NCI-H2107 treated with DMSO at 0.1 percent for 48 hours (cell line): ENCODE measurements at regions not wholly inside any gene's neighbourhood (a gene's known extent, or its start where the extent isn't known, plus 50 kb on each side); places are given as distances from the start of the nearest gene placed in this dataset.
"Not testable (repeated sequence)": the region's sequence is repeated elsewhere in the genome, so short reads cannot be mapped to it uniquely, and the experiment has no call there.

Experiments used
- DNase-seq: peaks from one replicate; lab custom pipeline; 2025; ENCODE audit not compliant: unreplicated experiment; lab: John Stamatoyannopoulos, UW

GRCh38 chr2:22037274-22037673 lies 913.5 kb downstream of the TDRD15 start:
- no peak for DNase-seq

GRCh38 chr2:22043784-22044183 lies 920.0 kb downstream of the TDRD15 start:
- DNase-seq = no peak

- no peak for DNase-seq
Observed at GRCh38 chr2:22055784-22056620, 932.2 kb downstream of the TDRD15 start.

DNA sequence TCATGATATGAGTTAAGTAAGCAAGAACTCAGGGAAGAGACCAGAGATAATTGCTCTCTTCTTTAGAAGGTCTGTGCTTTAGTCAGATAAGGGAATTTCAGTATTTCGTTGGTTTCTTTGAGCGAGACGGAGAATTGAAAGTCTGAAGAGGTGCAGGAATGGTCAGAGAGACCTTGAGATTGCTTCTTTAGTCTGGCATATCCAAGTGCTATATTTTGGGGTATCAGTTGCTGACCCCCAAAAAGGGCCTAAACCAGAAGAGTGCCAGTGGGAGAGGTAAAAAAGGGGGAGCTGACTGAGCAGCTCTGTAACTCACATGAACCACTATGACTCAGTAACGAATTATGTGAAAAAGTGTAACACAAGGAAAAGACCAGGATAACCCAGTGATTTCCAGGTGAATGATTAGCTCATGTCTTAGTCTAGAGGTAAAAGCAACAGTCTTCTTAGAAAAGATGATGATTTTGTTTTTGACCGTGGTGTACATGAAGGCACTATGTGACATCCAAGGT lies 932.9 kb downstream of the TDRD15 start:
- no peak for DNase-seq

DNA sequence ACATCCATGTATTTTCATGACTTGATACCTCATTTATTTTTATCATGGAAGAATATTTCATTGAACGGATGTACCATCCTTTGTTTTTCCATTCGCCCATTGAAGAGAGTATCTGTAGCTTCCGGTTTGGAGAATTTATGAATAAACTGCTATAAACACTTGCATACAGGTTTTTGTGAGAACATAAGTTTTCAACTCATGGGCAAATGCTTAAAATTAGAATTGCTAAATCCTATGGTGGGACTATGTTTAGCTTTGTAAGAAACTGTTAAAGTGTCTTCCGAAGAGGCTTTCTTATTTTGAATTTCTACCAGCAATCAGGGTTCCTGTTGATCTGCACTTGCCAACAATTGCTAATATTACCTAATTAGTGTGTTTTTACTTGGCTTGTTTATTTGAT lies 938.9 kb downstream of the TDRD15 start:
- DNase-seq = no peak

DNA sequence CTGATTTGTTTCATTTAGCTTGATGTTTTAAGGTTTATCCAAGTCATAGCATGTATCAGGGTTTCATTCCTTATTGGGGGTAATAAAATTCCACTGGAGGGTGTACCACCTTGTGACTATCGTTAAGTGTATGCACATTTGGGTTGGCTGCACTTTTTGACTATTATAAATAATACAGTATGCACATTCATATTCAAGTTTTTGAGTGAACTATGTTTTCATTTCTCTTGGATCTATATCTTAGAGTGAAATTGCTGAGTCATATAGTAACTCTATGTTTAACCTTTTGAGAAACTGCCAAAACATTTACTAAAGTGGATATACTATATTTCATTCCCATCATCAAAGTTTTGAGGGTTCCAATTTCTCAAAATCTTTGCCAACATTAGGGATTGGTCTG lies 952.7 kb downstream of the TDRD15 start:
- no peak for DNase-seq

GRCh38 chr2:22078701-22079100 lies 954.9 kb downstream of the TDRD15 start:
- DNase-seq = no peak

- DNase-seq = no peak
Observed at GRCh38 chr2:22079583-22079982, 955.8 kb downstream of the TDRD15 start.

- no peak for DNase-seq
Observed at GRCh38 chr2:22086726-22087125, 963.0 kb downstream of the TDRD15 start.

DNA sequence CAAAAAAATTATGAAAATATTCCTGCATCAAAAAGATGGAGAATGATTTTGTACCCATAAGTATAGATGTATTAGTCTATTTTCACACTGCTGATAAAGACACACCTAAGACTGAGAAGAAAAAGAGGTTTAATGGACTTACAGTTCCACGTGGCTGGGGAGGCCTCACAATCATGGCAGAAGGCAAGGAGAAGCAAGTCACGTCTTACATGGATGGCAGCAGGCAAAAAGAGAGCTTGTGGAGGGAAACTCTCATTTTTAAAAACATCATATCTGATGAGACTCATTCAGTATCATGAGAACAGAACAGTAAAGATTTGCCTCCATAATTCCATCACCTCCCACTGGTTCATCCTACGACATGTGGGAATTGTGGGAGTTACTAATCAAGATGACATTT lies 979.8 kb downstream of the TDRD15 start:
- not testable (repeated sequence) for DNase-seq

- no peak for DNase-seq
Observed at GRCh38 chr2:22110244-22110651, 986.5 kb downstream of the TDRD15 start.

GRCh38 chr2:22124003-22124402 lies 1000.2 kb downstream of the TDRD15 start:
- no peak for DNase-seq

GRCh38 chr2:22126106-22126505 lies 1002.3 kb downstream of the TDRD15 start:
- DNase-seq = no peak

DNA sequence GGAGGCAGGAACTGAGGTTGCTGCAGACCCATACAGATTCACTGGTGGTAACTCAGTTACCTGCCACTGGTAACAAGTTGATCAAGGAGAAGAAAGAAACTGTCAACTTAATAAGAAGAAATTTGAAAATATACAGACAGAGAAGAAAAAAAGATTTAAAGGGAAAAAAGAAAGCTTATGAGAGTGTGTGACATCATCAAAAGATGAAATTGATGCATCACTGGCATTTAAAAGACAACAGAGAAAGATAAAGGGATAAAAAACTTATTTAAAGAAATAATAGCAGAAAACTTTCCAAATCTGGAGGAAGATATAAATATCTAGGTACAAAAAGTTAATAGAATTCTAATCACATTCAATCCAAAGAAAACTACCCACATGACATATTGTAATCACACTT lies 1003.2 kb downstream of the TDRD15 start:
- DNase-seq = no peak

GRCh38 chr2:22134421-22134820 lies 1010.7 kb downstream of the TDRD15 start:
- no peak for DNase-seq

GRCh38 chr2:22136446-22136845 lies 1012.7 kb downstream of the TDRD15 start:
- DNase-seq = no peak

GRCh38 chr2:22143840-22144239 lies 1020.1 kb downstream of the TDRD15 start:
- DNase-seq = no peak

GRCh38 chr2:22153931-22154613 lies 1030.3 kb downstream of the TDRD15 start:
- no peak for DNase-seq

DNA sequence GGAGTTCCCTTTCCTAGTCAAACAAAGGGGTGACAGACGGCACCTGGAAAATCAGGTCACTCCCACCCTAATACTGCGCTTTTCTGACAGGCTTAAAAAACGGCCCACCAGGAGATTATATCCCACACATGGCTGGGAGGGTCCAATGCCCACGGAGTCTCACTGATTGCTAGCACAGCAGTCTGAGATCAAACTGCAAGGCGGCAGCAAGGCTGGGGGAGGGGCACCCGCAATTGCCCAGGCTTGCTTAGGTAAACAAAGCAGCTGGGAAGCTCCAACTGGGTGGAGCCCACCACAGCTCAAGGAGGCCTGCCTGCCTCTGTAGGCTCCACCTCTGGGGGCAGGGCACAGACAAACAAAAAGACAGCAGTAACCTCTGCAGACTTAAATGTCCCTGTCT lies 1032.9 kb downstream of the TDRD15 start:
- not testable (repeated sequence) for DNase-seq

- no peak for DNase-seq
Observed at GRCh38 chr2:22167256-22167655, 1043.5 kb downstream of the TDRD15 start.

DNA sequence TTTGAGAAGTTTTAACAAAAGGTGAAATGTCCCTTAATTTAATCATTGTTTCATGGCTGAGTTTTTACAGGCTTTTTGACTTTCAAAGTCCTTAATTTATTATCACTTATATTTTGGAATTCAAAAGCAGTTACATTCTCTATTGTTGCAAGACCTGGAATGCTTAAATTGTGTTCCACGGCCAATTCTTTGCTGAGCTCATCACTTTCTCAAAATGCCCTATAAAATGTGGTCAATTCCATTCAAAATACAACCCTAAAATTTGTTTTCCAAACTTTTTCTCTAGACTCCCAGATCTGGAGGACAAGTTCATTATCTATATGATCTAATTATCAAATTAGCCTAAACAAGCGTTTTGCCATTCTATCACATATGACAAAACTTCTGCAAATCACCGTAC lies 1051.2 kb downstream of the TDRD15 start:
- DNase-seq = no peak

DNA sequence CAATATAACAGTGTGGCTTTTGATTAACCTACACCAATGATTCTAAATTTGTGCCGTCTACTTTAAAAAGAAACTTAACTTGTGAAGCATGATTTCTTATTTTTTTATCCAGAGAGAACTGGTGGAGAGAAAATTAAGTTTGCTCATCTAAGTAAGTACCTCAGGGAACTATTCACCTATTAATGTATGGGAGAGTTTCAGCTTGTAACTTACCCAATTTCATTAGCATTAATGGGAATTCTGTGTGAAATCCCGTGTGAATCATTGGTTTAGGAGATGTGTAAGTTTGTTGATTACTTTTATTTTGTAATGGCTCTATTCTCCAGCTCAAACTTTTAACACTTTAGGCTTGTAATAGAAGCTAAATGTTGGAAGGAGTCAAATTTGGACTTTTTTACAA lies 1061.5 kb downstream of the TDRD15 start:
- DNase-seq = no peak
